GM23248 (cell line): ENCODE measurements at regions not wholly inside any gene's neighbourhood (a gene's known extent, or its start where the extent isn't known, plus 50 kb on each side); places are given as distances from the start of the nearest gene placed in this dataset.

ENCODE experiments used
- EZH2 ChIP-seq: fragments of 200-600 bp; sonication (generic); IDR thresholded peaks from 2 replicates; pipeline ENCODE4 v1.6.1; 2018; ENCODE audit warnings: antibody characterized with exemption, mild to moderate bottlenecking; ENCODE audit not compliant: insufficient read depth, poor library complexity, severe bottlenecking
- EZH2phosphoT487 ChIP-seq: fragments of 200-600 bp; sonication (generic); IDR thresholded peaks from 2 replicates; pipeline ENCODE4 v1.6.1; 2018; ENCODE audit warnings: antibody characterized with exemption, moderate library complexity, mild to moderate bottlenecking, low read depth; ENCODE audit not compliant: insufficient read depth

DNA sequence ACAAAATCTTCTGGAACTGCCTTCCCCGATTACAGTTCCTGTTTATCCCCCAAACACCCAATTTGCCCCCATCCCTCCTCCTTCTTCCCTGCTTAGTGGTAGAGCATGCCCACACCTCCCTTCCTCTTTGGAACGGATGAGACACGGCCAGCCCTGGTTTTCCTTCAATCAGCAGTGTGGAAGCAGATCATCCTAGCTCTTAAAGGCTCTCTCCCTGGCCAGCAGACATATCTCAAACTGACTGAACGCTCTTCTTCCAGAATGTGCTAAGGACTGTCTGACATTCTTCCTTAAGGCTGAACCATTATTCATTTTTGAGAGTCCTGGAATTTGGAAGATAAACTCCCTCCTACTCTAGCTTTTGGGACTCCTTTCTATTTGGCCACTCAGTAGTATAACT lies 161.1 kb downstream of the TRIML1 start:
- no peak for TF ChIP-seq EZH2
- TF ChIP-seq EZH2phosphoT487: no peak
